ENCODE measurements at regions not wholly inside any gene's neighbourhood (a gene's known extent, or its start where the extent isn't known, plus 50 kb on each side); places are given as distances from the start of the nearest gene placed in this dataset.

DNA sequence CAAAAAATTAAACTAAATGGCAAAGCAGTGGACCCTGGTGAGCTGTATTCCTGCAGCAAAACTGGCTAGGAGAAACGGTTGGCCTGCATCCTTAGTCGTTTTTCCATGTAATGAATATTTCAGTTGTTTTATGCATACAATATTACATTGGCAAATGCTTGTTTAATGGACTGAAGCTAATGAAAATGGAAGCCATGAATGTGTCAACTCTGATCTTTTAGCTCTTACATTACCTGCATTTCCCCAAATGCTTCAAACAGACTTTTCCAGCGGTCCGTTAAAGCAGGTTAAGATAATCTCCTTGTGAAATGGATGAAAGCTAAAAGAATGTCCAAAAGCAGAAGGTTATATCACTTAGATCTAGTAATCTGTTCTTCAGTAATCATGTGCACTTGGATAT, 686.3 kb upstream of the SETBP1 start:
- Mint-ChIP-seq H3K36me3 (ENCODE audit: low read depth) (no peaks in the 10 kb centered on the region), H3K4me1 (no peaks in the 10 kb centered on the region), H3K4me3 (no peak overlapping the region), H3K27me3 (no peaks in the 10 kb centered on the region), H3K27ac (no peak overlapping the region)
- DNase-seq, result no peak
- no peak for ATAC-seq
- no peaks in the 10 kb centered on the region for H3K9me3 ChIP-seq (ENCODE audit: control insufficient read depth, low read length, poor library complexity, severe bottlenecking)

DNA sequence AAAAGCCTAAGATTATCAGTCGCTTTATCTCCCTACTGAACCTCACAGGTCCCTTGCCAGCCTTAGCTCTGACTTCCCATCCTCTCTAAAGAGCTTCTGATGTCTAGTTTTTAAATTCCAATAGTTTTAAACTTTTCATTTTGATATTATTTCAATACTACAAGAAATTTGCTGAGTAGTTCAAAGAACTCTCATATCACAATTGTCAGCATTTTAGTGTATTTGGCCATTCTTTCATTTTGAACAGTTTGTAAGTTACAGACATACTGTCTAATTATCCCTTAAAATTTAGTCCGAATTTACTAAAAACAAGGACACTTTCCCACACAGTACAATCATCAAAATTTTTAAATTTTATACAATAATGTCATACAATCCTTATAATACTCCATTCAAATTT, 666.8 kb upstream of the SETBP1 start:
- ATAC-seq, result no peak
- Mint-ChIP-seq H3K4me1 (no peaks in the 10 kb centered on the region), H3K27me3 (no peaks in the 10 kb centered on the region), H3K36me3 (ENCODE audit: low read depth) (no peaks in the 10 kb centered on the region), H3K27ac (no peak overlapping the region), H3K4me3 (no peak overlapping the region)
- no peaks in the 10 kb centered on the region for H3K9me3 ChIP-seq (ENCODE audit: control insufficient read depth, low read length, poor library complexity, severe bottlenecking)
- DNase-seq, result no peak

DNA sequence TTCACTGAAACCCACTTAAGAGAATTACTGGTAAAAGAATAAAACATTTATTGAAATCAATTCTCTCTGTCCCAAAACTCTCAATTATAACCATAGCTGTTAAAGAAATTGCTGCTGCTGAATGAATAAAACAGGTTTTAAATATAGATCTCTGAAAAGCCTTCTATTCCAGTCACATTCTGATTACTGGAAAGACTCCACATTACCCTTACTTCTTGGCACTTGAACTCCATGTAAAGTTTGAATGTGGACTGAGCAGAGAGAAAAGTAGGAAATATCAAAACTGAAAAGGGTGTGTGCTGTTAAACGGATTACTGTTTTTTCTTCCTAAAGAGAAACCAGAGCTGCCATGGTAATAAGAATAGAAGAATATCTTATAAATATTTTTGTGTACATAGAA, 655.3 kb upstream of the SETBP1 start:
- no peaks in the 10 kb centered on the region for H3K27me3 Mint-ChIP-seq
- H3K27ac Mint-ChIP-seq, result no peak overlapping the region

DNA sequence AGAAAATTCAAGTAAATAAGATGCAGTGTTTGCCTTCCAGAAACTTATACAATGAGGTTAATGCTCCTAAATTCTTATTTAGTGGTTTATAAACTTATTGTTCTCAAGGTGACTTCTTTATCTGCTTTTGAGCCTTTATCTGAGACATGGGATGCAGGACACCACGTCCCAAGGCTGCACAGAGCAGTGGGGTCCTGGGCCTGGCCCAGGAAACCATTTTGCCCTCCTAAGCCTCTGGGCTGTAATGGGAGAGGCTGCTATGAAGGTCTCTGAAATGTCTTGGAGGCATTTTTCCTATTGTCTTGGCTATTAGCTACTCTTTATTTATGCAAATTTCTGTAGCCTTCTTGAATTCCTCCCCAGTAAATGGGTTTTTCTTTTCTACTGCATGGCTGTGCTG, 652.6 kb upstream of the SETBP1 start:
- ATAC-seq, result no peak
- DNase-seq, result no peak
- no peak overlapping the region for H3K4me3 Mint-ChIP-seq
- H3K27ac Mint-ChIP-seq, result no peak overlapping the region
- no peaks in the 10 kb centered on the region for H3K36me3 Mint-ChIP-seq (ENCODE audit: low read depth)
- H3K4me1 Mint-ChIP-seq, result no peaks in the 10 kb centered on the region
- H3K27me3 Mint-ChIP-seq, result no peaks in the 10 kb centered on the region
- H3K9me3 ChIP-seq (ENCODE audit: control insufficient read depth, low read length, poor library complexity, severe bottlenecking), result no peaks in the 10 kb centered on the region

More for the DNA sequence above, 655.3 kb upstream of the SETBP1 start:
- no peaks in the 10 kb centered on the region for H3K4me1 Mint-ChIP-seq
- no peak overlapping the region for H3K4me3 Mint-ChIP-seq
- ATAC-seq, result no peak
- no peaks in the 10 kb centered on the region for H3K9me3 ChIP-seq (ENCODE audit: control insufficient read depth, low read length, poor library complexity, severe bottlenecking)
- DNase-seq, result no peak
- no peaks in the 10 kb centered on the region for H3K36me3 Mint-ChIP-seq (ENCODE audit: low read depth)

DNA sequence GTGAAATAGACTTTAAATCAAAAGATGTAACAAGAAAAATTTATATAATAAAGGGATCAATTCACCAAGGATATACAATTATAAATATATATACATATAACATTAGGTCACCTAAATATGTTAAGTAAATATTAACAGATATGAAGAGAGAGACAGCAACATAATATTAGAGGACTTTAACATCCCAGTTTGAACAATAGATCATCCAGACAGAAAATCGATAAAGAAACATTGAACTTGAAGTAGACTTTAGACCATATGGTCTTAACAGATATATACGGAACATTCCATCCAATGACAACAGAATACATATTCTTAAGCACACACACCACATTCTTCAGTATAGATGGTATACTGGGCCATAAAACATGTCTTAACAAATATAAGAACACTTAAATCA, 649.6 kb upstream of the SETBP1 start:
- no peaks in the 10 kb centered on the region for H3K4me1 Mint-ChIP-seq
- ATAC-seq, result no peak
- DNase-seq, result no peak
- H3K36me3 Mint-ChIP-seq (ENCODE audit: low read depth), result no peaks in the 10 kb centered on the region
- H3K4me3 Mint-ChIP-seq, result no peak overlapping the region
- H3K27me3 Mint-ChIP-seq, result no peaks in the 10 kb centered on the region
- H3K27ac Mint-ChIP-seq, result no peak overlapping the region
- no peaks in the 10 kb centered on the region for H3K9me3 ChIP-seq (ENCODE audit: control insufficient read depth, low read length, poor library complexity, severe bottlenecking)

DNA sequence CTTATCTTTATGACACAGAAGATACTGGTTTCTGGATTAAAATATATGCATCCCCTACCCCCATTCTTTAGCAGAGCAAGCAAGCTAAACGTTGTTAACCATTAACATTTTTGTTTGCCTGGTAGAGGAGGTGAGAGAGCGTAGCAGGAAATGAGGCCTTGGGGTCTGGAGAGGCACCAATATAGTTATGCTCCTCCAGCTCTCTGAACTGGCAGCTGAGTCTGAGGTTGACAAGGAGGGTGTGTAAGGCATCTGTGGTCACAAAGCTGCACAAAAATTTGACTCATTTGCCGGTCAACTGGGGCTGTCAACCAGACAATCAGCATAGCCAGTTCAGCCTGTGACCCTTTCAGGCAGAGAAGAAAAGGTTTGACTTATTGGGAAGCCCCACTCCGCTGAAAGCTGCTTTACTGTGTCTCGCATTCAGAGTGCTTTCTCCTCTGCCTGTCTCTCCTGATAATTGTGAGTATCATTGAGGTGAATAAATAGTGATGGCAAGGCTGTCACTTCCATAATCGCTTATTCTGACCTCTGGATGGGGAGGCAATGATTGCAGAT, 647.5 kb upstream of the SETBP1 start:
- H3K27ac Mint-ChIP-seq, result no peak overlapping the region

DNA sequence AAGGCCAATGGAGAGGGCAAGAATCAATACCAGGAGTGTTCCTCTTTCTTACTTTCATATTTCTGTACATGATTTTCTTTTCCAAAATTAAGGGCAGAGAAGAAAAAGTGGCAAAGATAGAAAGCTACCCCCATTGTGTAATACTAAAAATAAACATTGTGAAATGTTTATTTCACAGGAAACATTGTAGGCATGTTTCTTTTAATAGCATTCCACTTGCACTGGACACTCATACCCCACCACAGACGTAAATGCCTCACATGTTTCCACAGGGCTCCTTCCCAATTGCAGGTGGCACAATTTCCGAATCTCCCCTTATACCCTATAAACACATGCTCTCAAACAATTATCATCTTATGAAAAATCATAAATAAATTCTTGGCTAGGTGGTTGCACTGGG, 645.1 kb upstream of the SETBP1 start:
- ATAC-seq (no peak), DNase-seq (no peak)
- Mint-ChIP-seq H3K27me3 (no peaks in the 10 kb centered on the region), H3K4me3 (no peak overlapping the region), H3K4me1 (no peaks in the 10 kb centered on the region), H3K36me3 (ENCODE audit: low read depth) (no peaks in the 10 kb centered on the region), H3K27ac (no peak overlapping the region)
- H3K9me3 ChIP-seq (ENCODE audit: control insufficient read depth, low read length, poor library complexity, severe bottlenecking), result no peaks in the 10 kb centered on the region

More for the DNA sequence above, 647.5 kb upstream of the SETBP1 start:
- DNase-seq, result no peak
- Mint-ChIP-seq H3K36me3 (ENCODE audit: low read depth) (no peaks in the 10 kb centered on the region), H3K4me1 (no peaks in the 10 kb centered on the region), H3K4me3 (no peak overlapping the region), H3K27me3 (no peaks in the 10 kb centered on the region)
- ATAC-seq, result no peak
- H3K9me3 ChIP-seq (ENCODE audit: control insufficient read depth, low read length, poor library complexity, severe bottlenecking), result no peaks in the 10 kb centered on the region

DNA sequence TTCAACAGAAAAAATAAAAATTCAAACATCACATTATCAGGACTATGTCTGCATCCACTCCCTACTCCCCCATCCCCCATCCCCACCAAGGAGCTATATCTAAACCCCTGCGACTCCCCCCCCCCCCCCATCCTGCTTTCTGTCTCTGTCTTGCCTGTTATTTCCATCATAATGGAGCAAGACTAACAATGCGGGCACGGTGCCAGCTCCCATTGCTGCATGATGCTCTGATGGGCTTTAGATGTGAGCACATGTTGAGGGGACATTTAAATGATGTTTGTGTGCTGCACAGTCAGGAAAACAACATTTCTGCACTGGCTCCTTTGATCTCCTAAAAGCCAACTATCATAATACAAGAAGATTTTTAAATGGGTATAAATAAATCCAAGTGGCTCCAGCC, 644.2 kb upstream of the SETBP1 start:
- Mint-ChIP-seq H3K27ac (no peak overlapping the region), H3K4me1 (no peaks in the 10 kb centered on the region), H3K4me3 (no peak overlapping the region), H3K27me3 (no peaks in the 10 kb centered on the region), H3K36me3 (ENCODE audit: low read depth) (no peaks in the 10 kb centered on the region)
- no peak for ATAC-seq
- no peaks in the 10 kb centered on the region for H3K9me3 ChIP-seq (ENCODE audit: control insufficient read depth, low read length, poor library complexity, severe bottlenecking)
- DNase-seq, result no peak

DNA sequence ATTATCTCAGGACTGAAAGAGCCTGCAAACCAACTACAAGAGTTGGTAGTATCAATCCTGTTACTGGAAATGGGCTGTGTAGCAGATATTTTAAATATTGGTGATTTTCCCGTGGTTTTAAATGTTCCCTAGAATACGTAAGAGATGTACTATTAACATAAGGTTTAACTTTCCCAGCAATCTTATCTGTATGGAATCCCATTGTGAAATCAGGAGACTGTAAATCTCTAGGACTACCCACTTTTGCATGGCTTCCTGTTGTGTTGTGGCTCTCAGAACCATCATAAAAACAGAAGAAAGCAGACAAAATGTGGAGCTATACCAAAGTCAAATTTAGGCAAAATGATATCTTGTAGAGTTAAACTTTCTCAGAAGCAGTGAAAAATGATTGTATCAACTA, 641.5 kb upstream of the SETBP1 start:
- Mint-ChIP-seq H3K36me3 (ENCODE audit: low read depth) (no peaks in the 10 kb centered on the region), H3K27ac (no peak overlapping the region), H3K4me3 (no peak overlapping the region), H3K4me1 (no peaks in the 10 kb centered on the region), H3K27me3 (no peaks in the 10 kb centered on the region)
- ATAC-seq (no peak), DNase-seq (no peak)
- no peaks in the 10 kb centered on the region for H3K9me3 ChIP-seq (ENCODE audit: control insufficient read depth, low read length, poor library complexity, severe bottlenecking)

DNA sequence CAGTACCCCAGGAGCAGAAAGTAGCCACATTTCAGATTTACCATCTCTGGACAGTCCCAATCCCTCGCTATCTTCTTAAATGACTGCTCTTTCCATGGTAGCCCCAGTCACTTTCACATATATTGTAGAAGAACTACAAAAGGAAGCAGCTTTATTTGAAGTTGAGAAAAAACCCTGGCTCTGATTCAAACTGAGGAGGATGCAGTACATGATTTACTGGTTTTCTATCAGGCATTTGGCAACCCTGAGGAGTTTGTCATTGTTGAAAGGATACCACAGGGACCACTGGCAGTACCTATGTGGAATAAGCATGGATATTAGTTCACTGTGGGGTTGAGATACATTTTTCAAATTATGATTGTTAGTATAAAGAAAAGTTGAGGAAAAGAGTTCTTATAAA, 640.9 kb upstream of the SETBP1 start:
- H3K9me3 ChIP-seq (ENCODE audit: control insufficient read depth, low read length, poor library complexity, severe bottlenecking), result no peaks in the 10 kb centered on the region
- Mint-ChIP-seq H3K4me3 (no peak overlapping the region), H3K36me3 (ENCODE audit: low read depth) (no peaks in the 10 kb centered on the region), H3K4me1 (no peaks in the 10 kb centered on the region), H3K27ac (no peak overlapping the region), H3K27me3 (no peaks in the 10 kb centered on the region)
- DNase-seq (no peak), ATAC-seq (no peak)

DNA sequence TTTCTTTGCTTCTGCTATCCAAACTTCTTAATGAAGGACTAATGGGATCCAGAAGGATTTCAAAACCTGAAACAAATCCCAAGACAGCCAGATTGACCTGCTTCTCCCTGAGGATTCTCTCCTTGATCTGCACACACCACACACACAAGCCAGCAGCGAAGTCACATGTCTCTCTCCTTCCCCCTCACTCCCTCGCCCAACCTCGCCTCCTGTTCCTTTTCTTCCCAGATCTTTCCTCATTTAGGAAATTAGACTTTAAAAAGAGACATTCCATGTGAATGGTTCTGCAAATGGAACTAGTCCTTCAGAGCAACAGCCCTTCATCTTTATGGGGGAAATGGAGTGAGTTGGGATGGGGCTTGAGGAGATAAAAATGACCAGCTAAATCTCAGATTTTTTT, 639.1 kb upstream of the SETBP1 start:
- ATAC-seq, result no peak

DNA sequence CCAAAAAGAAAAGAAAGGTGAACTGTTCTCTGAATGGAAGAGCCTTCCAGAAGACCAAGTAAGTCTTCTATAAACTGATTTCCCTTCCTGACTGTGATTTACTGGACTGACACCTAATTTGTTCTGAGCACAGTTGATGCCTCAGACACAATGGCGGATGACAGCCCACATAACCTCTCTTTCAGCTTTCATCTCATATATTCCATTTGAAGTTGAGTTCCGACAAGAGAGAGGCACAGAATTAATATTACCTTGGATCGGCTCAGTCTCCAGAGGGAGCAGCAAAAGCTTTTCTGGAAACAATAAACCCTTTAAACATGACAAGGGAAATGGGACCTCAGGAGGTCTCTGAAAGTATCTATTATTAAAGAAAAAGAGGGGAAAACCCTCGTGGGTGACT, 638.7 kb upstream of the SETBP1 start:
- H3K9me3 ChIP-seq (ENCODE audit: control insufficient read depth, low read length, poor library complexity, severe bottlenecking), result no peaks in the 10 kb centered on the region
- H3K27ac Mint-ChIP-seq, result no peak overlapping the region
- no peak for DNase-seq
- no peak for ATAC-seq
- no peak overlapping the region for H3K4me3 Mint-ChIP-seq
- no peaks in the 10 kb centered on the region for H3K4me1 Mint-ChIP-seq
- H3K36me3 Mint-ChIP-seq (ENCODE audit: low read depth), result no peaks in the 10 kb centered on the region
- H3K27me3 Mint-ChIP-seq, result no peaks in the 10 kb centered on the region

More for the DNA sequence above, 639.1 kb upstream of the SETBP1 start:
- Mint-ChIP-seq H3K36me3 (ENCODE audit: low read depth) (no peaks in the 10 kb centered on the region), H3K4me3 (no peak overlapping the region), H3K27ac (no peak overlapping the region), H3K4me1 (no peaks in the 10 kb centered on the region), H3K27me3 (no peaks in the 10 kb centered on the region)
- no peak for DNase-seq
- H3K9me3 ChIP-seq (ENCODE audit: control insufficient read depth, low read length, poor library complexity, severe bottlenecking), result no peaks in the 10 kb centered on the region

DNA sequence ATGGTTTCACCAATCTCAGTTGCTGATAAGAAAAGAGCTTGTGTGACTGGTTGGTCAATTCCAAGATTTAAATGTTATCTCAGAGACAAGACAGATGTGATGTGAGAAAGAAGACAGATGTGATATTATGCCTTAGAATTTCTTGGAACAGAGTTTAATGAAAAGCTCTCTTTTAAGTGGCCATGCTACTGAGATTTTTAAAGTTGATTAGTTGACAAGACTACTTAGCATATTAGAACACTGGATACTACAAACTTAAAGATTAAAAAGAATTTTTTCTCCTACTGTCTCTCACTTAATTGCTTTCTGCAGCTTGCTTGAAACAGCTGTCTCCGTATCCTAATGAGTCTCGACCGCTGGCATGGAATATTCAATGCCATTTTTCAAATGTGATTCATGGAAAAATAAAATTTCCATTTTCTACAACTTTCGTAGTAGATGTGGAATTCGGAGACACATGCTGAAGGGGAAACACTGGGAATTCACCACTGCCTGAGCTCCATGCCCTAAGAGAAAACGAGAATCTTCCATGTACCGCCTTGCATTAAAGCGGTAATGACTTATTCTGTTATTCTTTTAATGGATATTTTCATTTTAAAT, 634.2 kb upstream of the SETBP1 start:
- ATAC-seq (no peak), DNase-seq (no peak)
- no peaks in the 10 kb centered on the region for H3K27me3 Mint-ChIP-seq
- no peaks in the 10 kb centered on the region for H3K9me3 ChIP-seq (ENCODE audit: control insufficient read depth, low read length, poor library complexity, severe bottlenecking)
- no peaks in the 10 kb centered on the region for H3K36me3 Mint-ChIP-seq (ENCODE audit: low read depth)
- no peak overlapping the region for H3K4me3 Mint-ChIP-seq
- no peaks in the 10 kb centered on the region for H3K4me1 Mint-ChIP-seq
- H3K27ac Mint-ChIP-seq, result no peak overlapping the region

DNA sequence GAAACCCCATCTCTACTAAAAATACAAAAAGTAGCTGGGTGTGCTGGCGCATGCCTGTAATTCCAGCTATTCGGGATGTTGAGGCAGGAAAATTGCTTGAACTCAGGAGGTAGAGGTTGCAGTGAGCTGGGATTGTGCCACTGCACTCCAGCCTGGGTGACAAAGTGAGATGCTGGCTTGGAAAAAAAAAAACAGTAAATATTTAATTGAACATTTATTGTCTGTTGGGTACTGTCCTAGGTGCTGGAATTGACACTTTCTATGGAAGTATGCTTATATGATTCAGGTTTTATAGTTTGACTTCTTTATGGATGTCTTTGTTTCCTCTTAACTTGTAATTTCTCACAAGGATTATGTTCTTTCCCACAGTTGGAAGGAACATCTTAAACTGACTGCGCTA, 633.1 kb upstream of the SETBP1 start:
- Mint-ChIP-seq H3K36me3 (ENCODE audit: low read depth) (no peaks in the 10 kb centered on the region), H3K4me3 (no peak overlapping the region), H3K27me3 (no peaks in the 10 kb centered on the region)

More for the DNA sequence above, 633.1 kb upstream of the SETBP1 start:
- Mint-ChIP-seq H3K4me1 (no peaks in the 10 kb centered on the region), H3K27ac (no peak overlapping the region)
- H3K9me3 ChIP-seq (ENCODE audit: control insufficient read depth, low read length, poor library complexity, severe bottlenecking), result no peaks in the 10 kb centered on the region
- DNase-seq (no peak), ATAC-seq (no peak)

All from T-helper 17 cell (primary cell).